MG63 (cell line): ENCODE measurements at regions not wholly inside any gene's neighbourhood (a gene's known extent, or its start where the extent isn't known, plus 50 kb on each side); places are given as distances from the start of the nearest gene placed in this dataset.

ENCODE experiments used
- DNase-seq: peaks from one replicate; pipeline ENCODE4 v3.0.0-alpha.2; 2020
- H3K27me3 ChIP-seq: fragments of 250-450 bp; sonication (Bioruptor Pico); 2 replicates; pipeline ENCODE4 v1.5.1; 2020; ENCODE audit warnings: mild to moderate bottlenecking, moderate library complexity
- H3K36me3 ChIP-seq: fragments of 250-450 bp; sonication (Bioruptor Pico); 2 replicates; pipeline ENCODE4 v1.5.1; 2020; ENCODE audit warnings: mild to moderate bottlenecking, moderate library complexity
- H3K4me3 ChIP-seq: fragments of 250-450 bp; sonication (Bioruptor Pico); 2 replicates; pipeline ENCODE4 v1.5.1; 2020; ENCODE audit warnings: mild to moderate bottlenecking, moderate library complexity
- H3K9me3 ChIP-seq: fragments of 250-450 bp; sonication (Bioruptor Pico); 2 replicates; pipeline ENCODE4 v1.5.1; 2020; ENCODE audit warnings: mild to moderate bottlenecking, moderate library complexity

GRCh38 chr16:5385811-5386210, 288.2 kb upstream of the EEF2KMT start:
- H3K36me3 ChIP-seq, result no peaks in the 10 kb centered on the region
- DNase-seq, result no peak
- H3K9me3 ChIP-seq, result no peaks in the 10 kb centered on the region
- no peaks in the 10 kb centered on the region for H3K27me3 ChIP-seq
- no peak overlapping the region for H3K4me3 ChIP-seq

GRCh38 chr16:5385115-5385514, 287.5 kb upstream of the EEF2KMT start:
- Histone ChIP-seq H3K27me3 (no peaks in the 10 kb centered on the region), H3K36me3 (no peaks in the 10 kb centered on the region), H3K4me3 (no peak overlapping the region), H3K9me3 (no peaks in the 10 kb centered on the region)
- no peak for DNase-seq

GRCh38 chr16:5383737-5384136, 286.1 kb upstream of the EEF2KMT start:
- no peaks in the 10 kb centered on the region for H3K36me3 ChIP-seq
- no peaks in the 10 kb centered on the region for H3K27me3 ChIP-seq
- no peaks in the 10 kb centered on the region for H3K9me3 ChIP-seq
- H3K4me3 ChIP-seq, result no peak overlapping the region
- no peak for DNase-seq

GRCh38 chr16:5382484-5382883, 284.9 kb upstream of the EEF2KMT start:
- Histone ChIP-seq H3K27me3 (peaks cover 5% of the 10 kb centered on the region; the same call in 1 of the 2 replicates), H3K9me3 (no peaks in the 10 kb centered on the region), H3K36me3 (no peaks in the 10 kb centered on the region), H3K4me3 (no peak overlapping the region)
- DNase-seq, result no peak

GRCh38 chr16:5381481-5381880, 283.9 kb upstream of the EEF2KMT start:
- peaks cover 15% of the 10 kb centered on the region for H3K27me3 ChIP-seq
- no peak overlapping the region for H3K4me3 ChIP-seq
- H3K36me3 ChIP-seq, result no peaks in the 10 kb centered on the region
- no peak for DNase-seq
- H3K9me3 ChIP-seq, result no peaks in the 10 kb centered on the region

- Histone ChIP-seq H3K9me3 (no peaks in the 10 kb centered on the region), H3K4me3 (no peak overlapping the region), H3K36me3 (no peaks in the 10 kb centered on the region), H3K27me3 (peaks cover 15% of the 10 kb centered on the region)
- peak; percentile 90 for DNase-seq
These were observed 282.4 kb upstream of the EEF2KMT start for GRCh38 chr16:5379954-5380353.

GRCh38 chr16:5378531-5378930, 280.9 kb upstream of the EEF2KMT start:
- H3K9me3 ChIP-seq, result no peaks in the 10 kb centered on the region
- H3K36me3 ChIP-seq, result no peaks in the 10 kb centered on the region
- H3K27me3 ChIP-seq, result peaks cover 17% of the 10 kb centered on the region
- DNase-seq, result no peak
- no peak overlapping the region for H3K4me3 ChIP-seq

GRCh38 chr16:5377280-5377898, 279.8 kb upstream of the EEF2KMT start:
- no peak for DNase-seq
- Histone ChIP-seq H3K36me3 (no peaks in the 10 kb centered on the region), H3K9me3 (no peaks in the 10 kb centered on the region), H3K27me3 (peaks cover 17% of the 10 kb centered on the region), H3K4me3 (no peak overlapping the region)

GRCh38 chr16:5374184-5374583, 276.6 kb upstream of the EEF2KMT start:
- H3K27me3 ChIP-seq, result peaks cover 17% of the 10 kb centered on the region
- H3K4me3 ChIP-seq, result no peak overlapping the region
- no peaks in the 10 kb centered on the region for H3K9me3 ChIP-seq
- DNase-seq, result no peak
- H3K36me3 ChIP-seq, result no peaks in the 10 kb centered on the region

- no peaks in the 10 kb centered on the region for H3K9me3 ChIP-seq
- H3K27me3 ChIP-seq, result peaks cover 4% of the 10 kb centered on the region; the same call in 1 of the 2 replicates
- H3K4me3 ChIP-seq, result no peak overlapping the region
- no peak for DNase-seq
- no peaks in the 10 kb centered on the region for H3K36me3 ChIP-seq
These were observed 270.4 kb upstream of the EEF2KMT start for GRCh38 chr16:5367951-5368350.

GRCh38 chr16:5366126-5366525, 268.5 kb upstream of the EEF2KMT start:
- DNase-seq, result no peak
- Histone ChIP-seq H3K36me3 (no peaks in the 10 kb centered on the region), H3K4me3 (no peak overlapping the region), H3K9me3 (no peaks in the 10 kb centered on the region), H3K27me3 (peaks cover 4% of the 10 kb centered on the region; the same call in 1 of the 2 replicates)

- Histone ChIP-seq H3K36me3 (no peaks in the 10 kb centered on the region), H3K27me3 (peaks cover 7% of the 10 kb centered on the region; the same call in 1 of the 2 replicates), H3K9me3 (no peaks in the 10 kb centered on the region), H3K4me3 (no peak overlapping the region)
- peak; percentile 10 for DNase-seq
These were observed 266.6 kb upstream of the EEF2KMT start for GRCh38 chr16:5364186-5364585.

GRCh38 chr16:5361322-5361721, 263.7 kb upstream of the EEF2KMT start:
- H3K36me3 ChIP-seq, result no peaks in the 10 kb centered on the region
- DNase-seq, result no peak
- H3K9me3 ChIP-seq, result no peaks in the 10 kb centered on the region
- H3K27me3 ChIP-seq, result peaks cover 7% of the 10 kb centered on the region; the same call in 1 of the 2 replicates
- no peak overlapping the region for H3K4me3 ChIP-seq

- no peak for DNase-seq
- Histone ChIP-seq H3K36me3 (no peaks in the 10 kb centered on the region), H3K4me3 (no peak overlapping the region), H3K27me3 (peaks cover 3% of the 10 kb centered on the region; the same call in 1 of the 2 replicates), H3K9me3 (no peaks in the 10 kb centered on the region)
These were observed 257.1 kb upstream of the EEF2KMT start for GRCh38 chr16:5354645-5355044.

GRCh38 chr16:5349670-5350517, 252.3 kb upstream of the EEF2KMT start:
- Histone ChIP-seq H3K4me3 (no peak overlapping the region), H3K27me3 (peaks cover 2% of the 10 kb centered on the region; the same call in 1 of the 2 replicates), H3K9me3 (no peaks in the 10 kb centered on the region), H3K36me3 (no peaks in the 10 kb centered on the region)
- peak; percentile 30 for DNase-seq

GRCh38 chr16:5349101-5349500, 251.5 kb upstream of the EEF2KMT start:
- no peaks in the 10 kb centered on the region for H3K36me3 ChIP-seq
- no peak overlapping the region for H3K4me3 ChIP-seq
- no peaks in the 10 kb centered on the region for H3K9me3 ChIP-seq
- peaks cover 2% of the 10 kb centered on the region; the same call in 1 of the 2 replicates for H3K27me3 ChIP-seq
- DNase-seq, result no peak

- no peaks in the 10 kb centered on the region for H3K9me3 ChIP-seq
- DNase-seq, result no peak
- no peaks in the 10 kb centered on the region for H3K36me3 ChIP-seq
- no peak overlapping the region for H3K4me3 ChIP-seq
- peaks cover 2% of the 10 kb centered on the region for H3K27me3 ChIP-seq
These were observed 250.0 kb upstream of the EEF2KMT start for GRCh38 chr16:5347561-5347960.

GRCh38 chr16:5336941-5337340, 239.3 kb upstream of the EEF2KMT start:
- H3K36me3 ChIP-seq, result no peaks in the 10 kb centered on the region
- H3K4me3 ChIP-seq, result no peak overlapping the region
- DNase-seq, result no peak
- H3K9me3 ChIP-seq, result no peaks in the 10 kb centered on the region
- H3K27me3 ChIP-seq, result peaks cover 6% of the 10 kb centered on the region
